ENCODE measurements at regions not wholly inside any gene's neighbourhood (a gene's known extent, or its start where the extent isn't known, plus 50 kb on each side); places are given as distances from the start of the nearest gene placed in this dataset.

- Histone ChIP-seq H3K9ac (ENCODE audit: insufficient read depth in 1 of 2, low read length in 2 of 2) (no peak overlapping the region), H3K36me3 (ENCODE audit: control insufficient read depth in 4 of 4, insufficient read depth in 4 of 4, low read length in 4 of 4) (no peaks in the 10 kb centered on the region), H3K4me1 (ENCODE audit: control insufficient read depth in 5 of 5, insufficient read depth in 5 of 5, low read length in 5 of 5) (peaks cover 0 to 8% (median 0%) of the 10 kb centered on the region in 5 donors), H3K4me3 (no peak overlapping the region), H3K27ac (ENCODE audit: low read depth in 1 of 2, low read length in 1 of 2) (no peak overlapping the region), H3K27me3 (ENCODE audit: control insufficient read depth in 3 of 3, insufficient read depth in 3 of 3, low read length in 2 of 3) (no peaks in the 10 kb centered on the region), H3K9me3 (ENCODE audit: control insufficient read depth in 4 of 4, insufficient read depth in 3 of 4, low read length in 3 of 4) (peaks cover 0 to 2% (median 0%) of the 10 kb centered on the region in 4 donors)
- peak in 2 of 3 donors; percentile 11 to 21 for DNase-seq
- 61 to 79% methylated on average over 4 of the region's 4 CpGs for WGBS, 2 donors
- no peak for TF ChIP-seq CTCF (IDR thresholded peaks at IDR 0.05; ENCODE audit: control extremely low read depth, extremely low read depth)
- no peak for ATAC-seq (ENCODE audit: insufficient read depth, low FRiP score)
Measured at GRCh38 chr2:221254299-221254698, 317.8 kb downstream of the EPHA4 start.

GRCh38 chr2:221255862-221256261, 316.2 kb downstream of the EPHA4 start:
- Histone ChIP-seq H3K36me3 (ENCODE audit: control insufficient read depth in 4 of 4, insufficient read depth in 4 of 4, low read length in 4 of 4) (no peaks in the 10 kb centered on the region), H3K9ac (ENCODE audit: insufficient read depth in 1 of 2, low read length in 2 of 2) (no peak overlapping the region), H3K4me1 (ENCODE audit: control insufficient read depth in 5 of 5, insufficient read depth in 5 of 5, low read length in 5 of 5) (peaks cover 0 to 8% (median 0%) of the 10 kb centered on the region in 5 donors), H3K27ac (ENCODE audit: low read depth in 1 of 2, low read length in 1 of 2) (no peak overlapping the region), H3K9me3 (ENCODE audit: control insufficient read depth in 4 of 4, insufficient read depth in 3 of 4, low read length in 3 of 4) (peaks cover 0 to 2% (median 0%) of the 10 kb centered on the region in 4 donors), H3K27me3 (ENCODE audit: control insufficient read depth in 3 of 3, insufficient read depth in 3 of 3, low read length in 2 of 3) (no peaks in the 10 kb centered on the region), H3K4me3 (no peak overlapping the region)
- DNase-seq (peak in 2 of 3 donors; percentile 9 to 19), ATAC-seq (ENCODE audit: insufficient read depth, low FRiP score) (no peak)
- TF ChIP-seq CTCF (IDR thresholded peaks at IDR 0.05; ENCODE audit: control extremely low read depth, extremely low read depth), result no peak
- WGBS, 2 donors, result 66 to 73% methylated on average over 5 of the region's 5 CpGs

- 96% methylated on average over 3 of the region's 3 CpGs for WGBS, 2 donors
Measured at GRCh38 chr2:221258464-221258863, 313.6 kb downstream of the EPHA4 start.

More at GRCh38 chr2:221258464-221258863, 313.6 kb downstream of the EPHA4 start:
- DNase-seq (no peak), ATAC-seq (ENCODE audit: insufficient read depth, low FRiP score) (no peak)
- no peak overlapping the region for H3K27ac ChIP-seq (ENCODE audit: low read depth in 1 of 2, low read length in 1 of 2)
- no peak overlapping the region for H3K4me3 ChIP-seq
- no peak overlapping the region for H3K9ac ChIP-seq (ENCODE audit: insufficient read depth in 1 of 2, low read length in 2 of 2)
- no peak for TF ChIP-seq CTCF (IDR thresholded peaks at IDR 0.05; ENCODE audit: control extremely low read depth, extremely low read depth)
- peaks cover 0 to 2% (median 0%) of the 10 kb centered on the region in 4 donors for H3K9me3 ChIP-seq (ENCODE audit: control insufficient read depth in 4 of 4, insufficient read depth in 3 of 4, low read length in 3 of 4)
- H3K36me3 ChIP-seq (ENCODE audit: control insufficient read depth in 4 of 4, insufficient read depth in 4 of 4, low read length in 4 of 4), result no peaks in the 10 kb centered on the region
- no peaks in the 10 kb centered on the region for H3K27me3 ChIP-seq (ENCODE audit: control insufficient read depth in 3 of 3, insufficient read depth in 3 of 3, low read length in 2 of 3)
- H3K4me1 ChIP-seq (ENCODE audit: control insufficient read depth in 5 of 5, insufficient read depth in 5 of 5, low read length in 5 of 5), result peaks cover 0 to 8% (median 0%) of the 10 kb centered on the region in 5 donors

Data from lung (tissue), 11 donors.